PC-9 (cell line): ENCODE measurements at regions not wholly inside any gene's neighbourhood (a gene's known extent, or its start where the extent isn't known, plus 50 kb on each side); places are given as distances from the start of the nearest gene placed in this dataset.

ENCODE experiments used
- EZH2 ChIP-seq: fragments of 200-600 bp; sonication (generic); IDR thresholded peaks from 2 replicates; pipeline ENCODE4 v1.8.0; 2017; ENCODE audit warnings: antibody characterized with exemption, low read depth
- TF ChIP-seq, protein P1 (sequence below): fragments of 200-600 bp; sonication (generic); conservative IDR thresholded peaks from 2 replicates; pipeline ENCODE4 v1.6.1; 2017; ENCODE audit warnings: mixed run types, antibody characterized with exemption, mild to moderate bottlenecking, moderate library complexity

DNA sequence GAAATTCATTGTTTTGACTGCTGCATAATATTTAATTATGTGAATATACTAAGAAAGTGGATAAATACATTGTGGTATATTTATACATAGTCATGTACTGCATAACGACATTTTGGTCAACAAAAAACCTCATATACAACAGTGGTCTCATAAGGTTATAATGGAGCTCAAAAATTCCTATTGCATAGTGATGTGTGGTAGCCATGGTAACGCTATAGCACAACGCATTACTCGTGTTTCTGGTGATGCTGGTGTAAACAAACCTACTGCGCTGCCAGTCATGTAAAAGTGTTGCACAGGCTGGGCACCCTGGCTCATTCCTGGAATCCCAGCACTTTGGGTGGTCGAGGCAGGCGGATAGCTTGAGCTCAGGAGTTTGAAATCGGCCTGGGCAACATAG is 52.6 kb upstream of the NHLH2 start:
- TF ChIP-seq, protein P1, sequence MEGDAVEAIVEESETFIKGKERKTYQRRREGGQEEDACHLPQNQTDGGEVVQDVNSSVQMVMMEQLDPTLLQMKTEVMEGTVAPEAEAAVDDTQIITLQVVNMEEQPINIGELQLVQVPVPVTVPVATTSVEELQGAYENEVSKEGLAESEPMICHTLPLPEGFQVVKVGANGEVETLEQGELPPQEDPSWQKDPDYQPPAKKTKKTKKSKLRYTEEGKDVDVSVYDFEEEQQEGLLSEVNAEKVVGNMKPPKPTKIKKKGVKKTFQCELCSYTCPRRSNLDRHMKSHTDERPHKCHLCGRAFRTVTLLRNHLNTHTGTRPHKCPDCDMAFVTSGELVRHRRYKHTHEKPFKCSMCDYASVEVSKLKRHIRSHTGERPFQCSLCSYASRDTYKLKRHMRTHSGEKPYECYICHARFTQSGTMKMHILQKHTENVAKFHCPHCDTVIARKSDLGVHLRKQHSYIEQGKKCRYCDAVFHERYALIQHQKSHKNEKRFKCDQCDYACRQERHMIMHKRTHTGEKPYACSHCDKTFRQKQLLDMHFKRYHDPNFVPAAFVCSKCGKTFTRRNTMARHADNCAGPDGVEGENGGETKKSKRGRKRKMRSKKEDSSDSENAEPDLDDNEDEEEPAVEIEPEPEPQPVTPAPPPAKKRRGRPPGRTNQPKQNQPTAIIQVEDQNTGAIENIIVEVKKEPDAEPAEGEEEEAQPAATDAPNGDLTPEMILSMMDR = no peak
- TF ChIP-seq EZH2 = no peak
